Fibroblast of lung (primary cell): ENCODE measurements at regions not wholly inside any gene's neighbourhood (a gene's known extent, or its start where the extent isn't known, plus 50 kb on each side); places are given as distances from the start of the nearest gene placed in this dataset.

Source experiments
- DNase-seq, 2 donors: peaks; one replicate each; pipeline versions ENCODE4 v3.0.0 to v3.0.0-alpha.2; 2010; ENCODE audit warnings: low read depth in 2 of 2
- H2AFZ ChIP-seq: 2 replicates; pipeline ENCODE4 v1.5.1; 2012; ENCODE audit warnings: low read length, control low read depth, inconsistent platforms
- H3K27ac ChIP-seq: 2 replicates; pipeline ENCODE4 v1.5.1; 2011; ENCODE audit warnings: low read length, control low read depth; ENCODE audit not compliant: insufficient read depth
- H3K27me3 ChIP-seq: 2 replicates; pipeline ENCODE4 v1.5.1; 2011; ENCODE audit warnings: mild to moderate bottlenecking, low read length; ENCODE audit not compliant: control insufficient read depth, insufficient read depth
- H3K36me3 ChIP-seq: 2 replicates; pipeline ENCODE4 v1.5.1; 2011; ENCODE audit warnings: low read length; ENCODE audit not compliant: control insufficient read depth, insufficient read depth
- H3K4me1 ChIP-seq: 2 replicates; pipeline ENCODE4 v1.5.1; 2011; ENCODE audit warnings: low read length; ENCODE audit not compliant: control insufficient read depth, insufficient read depth; ENCODE audit errors: extremely low read depth
- H3K4me2 ChIP-seq: 2 replicates; pipeline ENCODE4 v1.5.1; 2011; ENCODE audit warnings: low read length, control low read depth; ENCODE audit not compliant: insufficient read depth; ENCODE audit errors: extremely low read depth
- H3K4me3 ChIP-seq, 4 experiments: fragments of 200-600 bp in 1 of 4; sonication (generic) in 1 of 4; replicated peaks in 1 of 4; 2 replicates each; pipeline ENCODE4 v1.5.1; 2011 to 2016; ENCODE audit warnings: low read length in 4 of 4, low read depth in 3 of 4, mild to moderate bottlenecking in 3 of 4, control low read depth in 2 of 4, inconsistent platforms in 1 of 4, mixed read lengths in 1 of 4; ENCODE audit not compliant: insufficient read depth in 1 of 4; ENCODE audit errors: control extremely low read depth in 1 of 4
- H3K79me2 ChIP-seq: 2 replicates; pipeline ENCODE4 v1.5.1; 2012; ENCODE audit warnings: mild to moderate bottlenecking, low read length, inconsistent platforms; ENCODE audit not compliant: control insufficient read depth, insufficient read depth
- H3K9ac ChIP-seq: 2 replicates; pipeline ENCODE4 v1.5.1; 2011; ENCODE audit warnings: mild to moderate bottlenecking, low read length, control low read depth; ENCODE audit not compliant: insufficient read depth
- H3K9me3 ChIP-seq: 2 replicates; pipeline ENCODE4 v1.5.1; 2012; ENCODE audit warnings: low read depth, low read length; ENCODE audit not compliant: control insufficient read depth, insufficient read depth
- H4K20me1 ChIP-seq: 2 replicates; pipeline ENCODE4 v1.5.1; 2011; ENCODE audit warnings: low read length; ENCODE audit not compliant: control insufficient read depth, insufficient read depth; ENCODE audit errors: extremely low read depth
- EZH2 ChIP-seq: IDR thresholded peaks from 2 replicates; pipeline ENCODE4 v1.5.1; 2012; ENCODE audit warnings: low read length, control low read depth, mild to moderate bottlenecking; ENCODE audit errors: missing control alignments
- TF ChIP-seq, protein P1 (sequence below), 2 donors: IDR thresholded peaks in 1 of 2; conservative IDR thresholded peaks in 1 of 2; 1 replicate in 1 of 2; 2 replicates in 1 of 2; pipeline ENCODE4 v1.5.1; 2011 to 2012; ENCODE audit warnings: low read length in 2 of 2, control low read depth in 1 of 2, inconsistent platforms in 1 of 2, low read depth in 1 of 2, mild to moderate bottlenecking in 1 of 2

DNA sequence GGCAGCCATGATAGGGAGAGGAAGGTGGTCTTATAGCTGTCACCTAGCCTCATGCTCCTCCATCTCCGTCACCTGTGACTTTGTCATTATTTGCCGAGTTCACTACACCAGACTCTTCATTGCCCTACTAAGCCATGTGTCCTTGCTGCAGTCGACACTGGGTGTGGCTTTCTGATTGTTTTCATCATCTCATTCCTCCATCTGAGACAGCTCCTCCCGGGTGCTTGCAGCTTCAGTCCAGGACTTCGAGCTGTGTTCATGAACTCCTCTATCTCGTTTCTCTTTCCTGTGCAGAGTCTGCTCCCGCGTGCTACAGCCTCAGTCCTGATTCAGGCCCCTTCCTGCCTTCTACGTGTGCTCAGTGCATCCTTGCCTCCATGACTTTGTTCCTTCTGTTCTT is 295.1 kb upstream of the TNP1 start:
- Histone ChIP-seq H3K4me2 (no peak overlapping the region), H3K27me3 (no peaks in the 10 kb centered on the region), H3K27ac (no peak overlapping the region), H3K9ac (no peak overlapping the region), H4K20me1 (no peaks in the 10 kb centered on the region), H2AFZ (no peak overlapping the region), H3K79me2 (no peaks in the 10 kb centered on the region), H3K4me3 (no peak overlapping the region), H3K4me1 (no peaks in the 10 kb centered on the region), H3K36me3 (no peaks in the 10 kb centered on the region), H3K9me3 (no peaks in the 10 kb centered on the region)
- TF ChIP-seq EZH2 = no peak
- TF ChIP-seq, protein P1, sequence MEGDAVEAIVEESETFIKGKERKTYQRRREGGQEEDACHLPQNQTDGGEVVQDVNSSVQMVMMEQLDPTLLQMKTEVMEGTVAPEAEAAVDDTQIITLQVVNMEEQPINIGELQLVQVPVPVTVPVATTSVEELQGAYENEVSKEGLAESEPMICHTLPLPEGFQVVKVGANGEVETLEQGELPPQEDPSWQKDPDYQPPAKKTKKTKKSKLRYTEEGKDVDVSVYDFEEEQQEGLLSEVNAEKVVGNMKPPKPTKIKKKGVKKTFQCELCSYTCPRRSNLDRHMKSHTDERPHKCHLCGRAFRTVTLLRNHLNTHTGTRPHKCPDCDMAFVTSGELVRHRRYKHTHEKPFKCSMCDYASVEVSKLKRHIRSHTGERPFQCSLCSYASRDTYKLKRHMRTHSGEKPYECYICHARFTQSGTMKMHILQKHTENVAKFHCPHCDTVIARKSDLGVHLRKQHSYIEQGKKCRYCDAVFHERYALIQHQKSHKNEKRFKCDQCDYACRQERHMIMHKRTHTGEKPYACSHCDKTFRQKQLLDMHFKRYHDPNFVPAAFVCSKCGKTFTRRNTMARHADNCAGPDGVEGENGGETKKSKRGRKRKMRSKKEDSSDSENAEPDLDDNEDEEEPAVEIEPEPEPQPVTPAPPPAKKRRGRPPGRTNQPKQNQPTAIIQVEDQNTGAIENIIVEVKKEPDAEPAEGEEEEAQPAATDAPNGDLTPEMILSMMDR (conservative IDR thresholded peaks at IDR 0.05 in 1 of 2, IDR thresholded peaks at IDR 0.05 in 1 of 2; ENCODE audit: low read depth in 1 of 2, low read length in 2 of 2) = no peak
- no peak for DNase-seq

DNA sequence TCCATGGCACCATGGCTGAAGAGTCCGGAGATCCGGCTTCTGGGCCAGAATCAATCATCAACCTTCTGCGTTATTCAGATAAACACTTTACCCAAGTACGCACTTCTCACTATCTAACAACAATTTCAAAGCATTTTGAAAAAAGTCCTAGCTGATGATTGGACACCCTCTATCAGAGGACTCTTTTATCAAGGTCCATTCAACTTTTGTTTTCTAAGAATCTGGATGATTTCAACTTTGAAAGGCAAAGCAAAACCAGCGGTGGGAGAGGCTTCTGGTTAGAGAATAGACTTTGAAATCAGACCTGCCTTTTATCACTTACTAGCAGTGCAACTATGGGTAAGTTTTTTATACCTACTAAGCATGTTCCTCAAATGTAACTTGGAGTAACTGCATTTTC is 293.6 kb upstream of the TNP1 start:
- Histone ChIP-seq H4K20me1 (no peaks in the 10 kb centered on the region), H3K4me1 (no peaks in the 10 kb centered on the region), H3K79me2 (no peaks in the 10 kb centered on the region), H3K4me2 (no peak overlapping the region), H2AFZ (no peak overlapping the region), H3K27ac (no peak overlapping the region), H3K27me3 (no peaks in the 10 kb centered on the region), H3K9ac (no peak overlapping the region), H3K36me3 (no peaks in the 10 kb centered on the region), H3K9me3 (no peaks in the 10 kb centered on the region), H3K4me3 (no peak overlapping the region)
- TF ChIP-seq, protein P1 (conservative IDR thresholded peaks at IDR 0.05 in 1 of 2, IDR thresholded peaks at IDR 0.05 in 1 of 2; ENCODE audit: low read depth in 1 of 2, low read length in 2 of 2) = no peak
- no peak for TF ChIP-seq EZH2
- no peak for DNase-seq

DNA sequence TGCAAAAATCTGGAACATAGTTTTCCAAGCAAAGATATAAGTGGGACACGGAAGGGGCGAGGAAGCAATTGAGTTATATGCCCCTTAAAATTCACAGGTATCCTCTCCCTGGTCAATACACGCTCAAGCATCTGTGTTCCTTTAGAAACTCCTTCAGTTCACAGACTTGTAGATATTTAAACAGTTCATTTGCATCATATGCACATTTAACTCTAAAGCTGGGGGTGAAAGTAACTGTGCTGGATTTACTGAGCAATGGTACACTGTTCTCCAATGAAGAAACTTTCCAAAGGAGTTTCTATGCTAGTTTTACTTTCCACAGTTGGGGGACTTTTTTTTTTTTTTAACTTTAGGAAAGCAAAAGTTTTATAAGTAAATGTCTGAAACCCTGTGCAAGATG is 293.0 kb upstream of the TNP1 start:
- Histone ChIP-seq H3K4me3 (no peak overlapping the region), H3K27me3 (no peaks in the 10 kb centered on the region), H4K20me1 (no peaks in the 10 kb centered on the region), H3K9ac (no peak overlapping the region), H3K79me2 (no peaks in the 10 kb centered on the region), H3K27ac (no peak overlapping the region), H2AFZ (no peak overlapping the region), H3K36me3 (no peaks in the 10 kb centered on the region), H3K4me1 (no peaks in the 10 kb centered on the region), H3K4me2 (no peak overlapping the region), H3K9me3 (no peaks in the 10 kb centered on the region)
- no peak for DNase-seq
- TF ChIP-seq EZH2 = no peak
- TF ChIP-seq, protein P1 (conservative IDR thresholded peaks at IDR 0.05 in 1 of 2, IDR thresholded peaks at IDR 0.05 in 1 of 2; ENCODE audit: low read depth in 1 of 2, low read length in 2 of 2) = no peak
